GM12864 (cell line): ENCODE measurements at regions not wholly inside any gene's neighbourhood (a gene's known extent, or its start where the extent isn't known, plus 50 kb on each side); places are given as distances from the start of the nearest gene placed in this dataset.

Experiments used
- DNase-seq: peaks from one replicate; pipeline ENCODE4 v3.0.0-alpha.2; 2011; ENCODE audit warnings: low read depth
- H3K4me3 ChIP-seq: 2 replicates; pipeline ENCODE4 v1.5.1; 2011; ENCODE audit warnings: mild to moderate bottlenecking, low read depth, low read length, control low read depth
- TF ChIP-seq, protein P1 (sequence below): IDR thresholded peaks from 2 replicates; pipeline ENCODE4 v1.5.1; 2011; ENCODE audit warnings: low read depth, mild to moderate bottlenecking, moderate library complexity, low read length, control low read depth, inconsistent platforms; ENCODE audit errors: missing control alignments

GRCh38 chr2:103445347-103445746 is 683.5 kb downstream of the TMEM182 start:
- TF ChIP-seq, protein P1, sequence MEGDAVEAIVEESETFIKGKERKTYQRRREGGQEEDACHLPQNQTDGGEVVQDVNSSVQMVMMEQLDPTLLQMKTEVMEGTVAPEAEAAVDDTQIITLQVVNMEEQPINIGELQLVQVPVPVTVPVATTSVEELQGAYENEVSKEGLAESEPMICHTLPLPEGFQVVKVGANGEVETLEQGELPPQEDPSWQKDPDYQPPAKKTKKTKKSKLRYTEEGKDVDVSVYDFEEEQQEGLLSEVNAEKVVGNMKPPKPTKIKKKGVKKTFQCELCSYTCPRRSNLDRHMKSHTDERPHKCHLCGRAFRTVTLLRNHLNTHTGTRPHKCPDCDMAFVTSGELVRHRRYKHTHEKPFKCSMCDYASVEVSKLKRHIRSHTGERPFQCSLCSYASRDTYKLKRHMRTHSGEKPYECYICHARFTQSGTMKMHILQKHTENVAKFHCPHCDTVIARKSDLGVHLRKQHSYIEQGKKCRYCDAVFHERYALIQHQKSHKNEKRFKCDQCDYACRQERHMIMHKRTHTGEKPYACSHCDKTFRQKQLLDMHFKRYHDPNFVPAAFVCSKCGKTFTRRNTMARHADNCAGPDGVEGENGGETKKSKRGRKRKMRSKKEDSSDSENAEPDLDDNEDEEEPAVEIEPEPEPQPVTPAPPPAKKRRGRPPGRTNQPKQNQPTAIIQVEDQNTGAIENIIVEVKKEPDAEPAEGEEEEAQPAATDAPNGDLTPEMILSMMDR: no peak
- no peak overlapping the region for H3K4me3 ChIP-seq
- no peak for DNase-seq

DNA sequence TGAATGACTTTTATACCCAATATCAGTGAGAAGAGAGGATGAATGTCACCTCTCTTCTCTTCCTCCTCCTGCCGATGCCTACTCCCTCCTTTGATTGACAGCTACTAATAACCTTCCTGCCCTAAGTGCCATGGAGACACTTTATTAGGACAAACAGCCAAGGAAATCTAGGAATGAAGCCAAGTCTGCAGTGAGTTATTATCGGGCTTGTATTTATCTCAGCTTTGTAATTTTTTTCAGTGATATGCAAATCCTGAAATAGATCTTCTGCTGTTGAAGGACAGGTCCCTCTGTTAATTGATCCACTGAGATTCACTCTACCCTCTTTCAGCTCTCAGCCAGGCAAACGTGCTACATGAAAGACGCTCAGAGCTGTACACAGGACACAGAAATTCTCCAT is 686.7 kb downstream of the TMEM182 start:
- TF ChIP-seq, protein P1: no peak
- DNase-seq: no peak

GRCh38 chr2:103451283-103451682 is 689.5 kb downstream of the TMEM182 start:
- TF ChIP-seq, protein P1: no peak
- no peak overlapping the region for H3K4me3 ChIP-seq
- DNase-seq: no peak

More for the DNA sequence above, 686.7 kb downstream of the TMEM182 start:
- H3K4me3 ChIP-seq: no peak overlapping the region

DNA sequence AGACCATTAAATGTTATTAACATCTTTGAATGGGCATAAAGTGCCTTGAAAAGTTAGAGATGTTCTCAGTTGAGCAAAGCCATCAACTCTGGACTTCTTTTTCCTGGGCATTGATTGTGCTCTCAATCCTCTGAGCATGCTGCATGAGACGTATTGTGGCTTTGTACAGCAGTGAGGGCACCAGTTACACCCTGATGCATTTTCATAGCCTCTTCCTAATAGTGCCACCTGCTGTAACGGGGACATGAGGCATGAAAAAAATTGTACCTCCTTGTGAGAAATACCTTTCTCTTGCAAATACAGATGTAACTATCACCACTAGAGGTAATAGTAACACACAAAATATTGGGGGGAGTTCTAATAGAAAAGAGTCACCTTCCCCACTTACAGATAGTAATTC is 697.5 kb downstream of the TMEM182 start:
- TF ChIP-seq, protein P1: no peak
- H3K4me3 ChIP-seq: no peak overlapping the region
- no peak for DNase-seq

DNA sequence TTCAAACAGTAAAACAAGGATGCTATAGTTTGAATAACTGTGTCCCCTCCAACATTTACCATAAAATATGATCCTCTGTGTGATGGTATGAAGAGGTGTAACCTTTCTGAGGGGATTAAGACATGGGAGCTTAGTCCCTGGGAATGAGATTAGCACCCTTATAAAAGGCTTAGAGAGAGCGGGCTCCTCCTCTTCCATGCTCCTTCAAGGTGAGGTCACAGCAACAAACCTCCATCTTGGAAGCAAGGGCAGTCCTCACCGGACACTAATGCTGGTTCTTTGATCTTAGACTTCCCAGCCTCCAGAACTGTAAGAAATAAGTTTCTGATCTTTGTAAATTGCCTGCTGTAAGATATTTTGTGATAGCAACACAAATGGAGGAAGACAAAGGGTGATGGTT is 700.3 kb downstream of the TMEM182 start:
- H3K4me3 ChIP-seq: no peak overlapping the region
- DNase-seq: no peak
- TF ChIP-seq, protein P1: no peak

DNA sequence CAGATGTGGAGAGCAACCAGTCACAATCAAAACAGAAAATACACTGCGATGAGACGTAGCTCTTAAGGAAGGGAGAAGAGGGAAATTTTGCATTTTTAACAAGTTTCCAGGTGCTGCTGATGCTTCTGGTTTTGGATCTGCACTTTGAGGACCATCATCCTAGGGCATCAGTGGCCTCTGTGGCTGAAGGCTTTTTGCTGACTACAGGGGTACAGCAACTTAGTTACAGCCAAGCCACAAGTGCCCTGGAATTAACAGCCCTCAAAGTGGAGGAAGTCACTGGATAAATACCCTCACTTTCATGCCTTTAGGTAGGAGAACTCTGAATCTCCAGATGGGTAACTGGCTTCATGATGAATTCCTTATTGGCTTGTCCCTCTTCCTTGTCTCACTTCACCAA is 700.9 kb downstream of the TMEM182 start:
- DNase-seq: no peak
- TF ChIP-seq, protein P1: no peak
- H3K4me3 ChIP-seq: no peak overlapping the region

DNA sequence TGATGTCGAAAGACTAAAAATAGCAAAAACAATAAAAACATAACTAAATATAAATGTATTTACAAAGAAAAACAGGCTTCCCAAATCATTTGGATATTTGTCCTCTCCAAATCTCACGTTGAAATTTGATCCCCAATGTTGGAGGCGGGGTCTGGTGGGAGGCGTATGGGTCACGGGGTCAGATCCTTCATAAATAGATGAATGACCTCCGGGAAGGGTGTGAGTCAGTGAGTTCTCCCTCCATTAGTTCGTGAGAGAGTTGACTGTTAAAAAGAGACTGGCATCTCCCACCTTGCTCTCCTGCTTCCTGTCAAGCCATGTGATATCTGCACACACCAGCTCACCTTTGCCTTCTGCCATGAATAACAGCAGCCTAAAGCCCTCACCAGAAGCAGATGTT is 703.0 kb downstream of the TMEM182 start:
- DNase-seq: no peak
- no peak overlapping the region for H3K4me3 ChIP-seq
- TF ChIP-seq, protein P1: no peak
